ENCODE measurements at regions not wholly inside any gene's neighbourhood (a gene's known extent, or its start where the extent isn't known, plus 50 kb on each side); places are given as distances from the start of the nearest gene placed in this dataset.

DNA sequence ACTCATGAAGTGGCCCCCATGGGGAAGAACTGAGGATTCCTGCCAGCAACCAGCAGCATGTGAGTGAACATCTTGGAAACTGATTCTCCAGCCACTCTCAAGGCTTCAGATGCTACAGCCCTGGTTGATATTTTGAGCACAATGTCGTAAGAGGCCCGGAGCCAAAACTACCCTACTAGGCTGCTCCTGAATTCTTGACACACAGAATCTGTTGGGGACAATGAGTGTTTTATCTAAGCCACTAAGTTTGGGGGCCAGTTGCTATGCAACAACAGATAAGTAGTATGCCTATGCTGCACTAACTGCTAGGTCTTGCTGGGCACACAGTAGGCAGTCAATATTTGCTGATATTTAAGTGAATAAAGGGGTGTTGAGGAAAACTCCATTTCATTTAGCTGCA is 89.9 kb upstream of the CHL1 start:
- TF ChIP-seq CTCF (IDR thresholded peaks at IDR 0.05; ENCODE audit: insufficient read depth, low read length, poor library complexity, severe bottlenecking) (no peak), EZH2phosphoT487 (conservative IDR thresholded peaks at IDR 0.05; ENCODE audit: low read length) (no peak)

Measured in SU-DHL-6 (cell line).